ENCODE measurements at regions not wholly inside any gene's neighbourhood (a gene's known extent, or its start where the extent isn't known, plus 50 kb on each side); places are given as distances from the start of the nearest gene placed in this dataset.

GRCh38 chr18:47686806-47687205 is 243.7 kb downstream of the SMAD2 start:
- Histone ChIP-seq H2BK5ac (ENCODE audit: low read length) (no peak overlapping the region), H3K4me3 (ENCODE audit: low read length) (no peak overlapping the region), H3K79me2 (ENCODE audit: control insufficient read depth, insufficient read depth, low read length) (no peaks in the 10 kb centered on the region), H2AK5ac (ENCODE audit: low read length) (no peak overlapping the region), H3K23ac (ENCODE audit: low read length) (no peak overlapping the region), H3K4me2 (ENCODE audit: low read length) (no peak overlapping the region), H3K79me1 (ENCODE audit: low read length) (no peaks in the 10 kb centered on the region), H3K36me3 (ENCODE audit: control insufficient read depth, insufficient read depth, low read length) (no peaks in the 10 kb centered on the region), H2BK120ac (ENCODE audit: low read depth, low read length) (no peak overlapping the region), H4K5ac (ENCODE audit: low read length) (no peak overlapping the region), H3K9ac (ENCODE audit: low read length) (no peak overlapping the region), H2BK15ac (replicated peaks; ENCODE audit: low read depth) (no peak overlapping the region), H3K4me1 (ENCODE audit: control insufficient read depth, low read depth, low read length) (no peaks in the 10 kb centered on the region), H3K4ac (ENCODE audit: low read depth, low read length) (no peak overlapping the region), H3K18ac (ENCODE audit: low read length) (no peak overlapping the region), H3K27ac (ENCODE audit: low read depth, low read length) (no peak overlapping the region), H3K56ac (ENCODE audit: low read length) (no peak overlapping the region), H4K8ac (ENCODE audit: low read depth, low read length) (no peak overlapping the region), H3K27me3 (ENCODE audit: insufficient read depth, low read length, poor library complexity) (no peaks in the 10 kb centered on the region)
- WGBS (ENCODE audit: extremely low coverage, insufficient coverage, low lambda C conversion rate): no CpG with 5 or more reads among the region's 2 CpGs
- DNase-seq: no peak

- H3K9ac ChIP-seq (ENCODE audit: low read length): no peak overlapping the region
- H4K5ac ChIP-seq (ENCODE audit: low read length): no peak overlapping the region
- H2BK15ac ChIP-seq (replicated peaks; ENCODE audit: low read depth): no peak overlapping the region
- no peak overlapping the region for H3K4me3 ChIP-seq (ENCODE audit: low read length)
- no peak overlapping the region for H4K8ac ChIP-seq (ENCODE audit: low read depth, low read length)
- H2BK120ac ChIP-seq (ENCODE audit: low read depth, low read length): no peak overlapping the region
- no peak overlapping the region for H2AK5ac ChIP-seq (ENCODE audit: low read length)
- no peak overlapping the region for H3K18ac ChIP-seq (ENCODE audit: low read length)
- H3K36me3 ChIP-seq (ENCODE audit: control insufficient read depth, insufficient read depth, low read length): no peaks in the 10 kb centered on the region
- H3K4me1 ChIP-seq (ENCODE audit: control insufficient read depth, low read depth, low read length): no peaks in the 10 kb centered on the region
- H3K27me3 ChIP-seq (ENCODE audit: insufficient read depth, low read length, poor library complexity): no peaks in the 10 kb centered on the region
- no peak overlapping the region for H3K23ac ChIP-seq (ENCODE audit: low read length)
- no peaks in the 10 kb centered on the region for H3K79me2 ChIP-seq (ENCODE audit: control insufficient read depth, insufficient read depth, low read length)
- H3K56ac ChIP-seq (ENCODE audit: low read length): no peak overlapping the region
- no peak overlapping the region for H3K4ac ChIP-seq (ENCODE audit: low read depth, low read length)
- H3K4me2 ChIP-seq (ENCODE audit: low read length): no peak overlapping the region
- H3K27ac ChIP-seq (ENCODE audit: low read depth, low read length): no peak overlapping the region
- no peak for DNase-seq
- H2BK5ac ChIP-seq (ENCODE audit: low read length): no peak overlapping the region
- H3K79me1 ChIP-seq (ENCODE audit: low read length): no peaks in the 10 kb centered on the region
Measured at GRCh38 chr18:47683774-47684173, 246.7 kb downstream of the SMAD2 start.

GRCh38 chr18:47682876-47683275 is 247.6 kb downstream of the SMAD2 start:
- no peaks in the 10 kb centered on the region for H3K79me1 ChIP-seq (ENCODE audit: low read length)
- no peak overlapping the region for H3K4me3 ChIP-seq (ENCODE audit: low read length)
- H2BK120ac ChIP-seq (ENCODE audit: low read depth, low read length): no peak overlapping the region
- no peak overlapping the region for H2BK5ac ChIP-seq (ENCODE audit: low read length)
- H3K18ac ChIP-seq (ENCODE audit: low read length): no peak overlapping the region
- no peak overlapping the region for H3K4ac ChIP-seq (ENCODE audit: low read depth, low read length)
- H3K27me3 ChIP-seq (ENCODE audit: insufficient read depth, low read length, poor library complexity): no peaks in the 10 kb centered on the region
- H3K27ac ChIP-seq (ENCODE audit: low read depth, low read length): no peak overlapping the region
- H3K9ac ChIP-seq (ENCODE audit: low read length): no peak overlapping the region
- H3K4me2 ChIP-seq (ENCODE audit: low read length): no peak overlapping the region
- no peak overlapping the region for H4K8ac ChIP-seq (ENCODE audit: low read depth, low read length)
- no peaks in the 10 kb centered on the region for H3K4me1 ChIP-seq (ENCODE audit: control insufficient read depth, low read depth, low read length)
- H4K5ac ChIP-seq (ENCODE audit: low read length): no peak overlapping the region
- no peak for DNase-seq
- H3K36me3 ChIP-seq (ENCODE audit: control insufficient read depth, insufficient read depth, low read length): no peaks in the 10 kb centered on the region
- no peak overlapping the region for H3K56ac ChIP-seq (ENCODE audit: low read length)
- no CpG with 5 or more reads among the region's 3 CpGs for WGBS (ENCODE audit: extremely low coverage, insufficient coverage, low lambda C conversion rate)
- H3K23ac ChIP-seq (ENCODE audit: low read length): no peak overlapping the region
- no peak overlapping the region for H2AK5ac ChIP-seq (ENCODE audit: low read length)
- no peaks in the 10 kb centered on the region for H3K79me2 ChIP-seq (ENCODE audit: control insufficient read depth, insufficient read depth, low read length)
- H2BK15ac ChIP-seq (replicated peaks; ENCODE audit: low read depth): no peak overlapping the region

GRCh38 chr18:47680488-47680887 is 250.0 kb downstream of the SMAD2 start:
- H2BK120ac ChIP-seq (ENCODE audit: low read depth, low read length): no peak overlapping the region
- H3K4me1 ChIP-seq (ENCODE audit: control insufficient read depth, low read depth, low read length): no peaks in the 10 kb centered on the region
- no peak overlapping the region for H2AK5ac ChIP-seq (ENCODE audit: low read length)
- H4K8ac ChIP-seq (ENCODE audit: low read depth, low read length): no peak overlapping the region
- no peak overlapping the region for H3K56ac ChIP-seq (ENCODE audit: low read length)
- H2BK5ac ChIP-seq (ENCODE audit: low read length): no peak overlapping the region
- no peak overlapping the region for H3K18ac ChIP-seq (ENCODE audit: low read length)
- H2BK15ac ChIP-seq (replicated peaks; ENCODE audit: low read depth): no peak overlapping the region
- no peak overlapping the region for H3K27ac ChIP-seq (ENCODE audit: low read depth, low read length)
- H3K4ac ChIP-seq (ENCODE audit: low read depth, low read length): no peak overlapping the region
- H3K9ac ChIP-seq (ENCODE audit: low read length): no peak overlapping the region
- no peaks in the 10 kb centered on the region for H3K79me1 ChIP-seq (ENCODE audit: low read length)
- H3K23ac ChIP-seq (ENCODE audit: low read length): no peak overlapping the region
- no peak overlapping the region for H4K5ac ChIP-seq (ENCODE audit: low read length)
- H3K36me3 ChIP-seq (ENCODE audit: control insufficient read depth, insufficient read depth, low read length): no peaks in the 10 kb centered on the region
- DNase-seq: no peak
- H3K27me3 ChIP-seq (ENCODE audit: insufficient read depth, low read length, poor library complexity): no peaks in the 10 kb centered on the region
- no CpG with 5 or more reads among the region's 1 CpG for WGBS (ENCODE audit: extremely low coverage, insufficient coverage, low lambda C conversion rate)
- H3K4me3 ChIP-seq (ENCODE audit: low read length): no peak overlapping the region
- H3K79me2 ChIP-seq (ENCODE audit: control insufficient read depth, insufficient read depth, low read length): no peaks in the 10 kb centered on the region
- no peak overlapping the region for H3K4me2 ChIP-seq (ENCODE audit: low read length)

- H2AK5ac ChIP-seq (ENCODE audit: low read length): no peak overlapping the region
- H3K36me3 ChIP-seq (ENCODE audit: control insufficient read depth, insufficient read depth, low read length): no peaks in the 10 kb centered on the region
- H4K5ac ChIP-seq (ENCODE audit: low read length): no peak overlapping the region
- H2BK120ac ChIP-seq (ENCODE audit: low read depth, low read length): no peak overlapping the region
- H3K4me3 ChIP-seq (ENCODE audit: low read length): no peak overlapping the region
- no peak overlapping the region for H3K18ac ChIP-seq (ENCODE audit: low read length)
- no peak overlapping the region for H3K27ac ChIP-seq (ENCODE audit: low read depth, low read length)
- no CpG with 5 or more reads among the region's 2 CpGs for WGBS (ENCODE audit: extremely low coverage, insufficient coverage, low lambda C conversion rate)
- no peaks in the 10 kb centered on the region for H3K79me2 ChIP-seq (ENCODE audit: control insufficient read depth, insufficient read depth, low read length)
- no peak overlapping the region for H3K56ac ChIP-seq (ENCODE audit: low read length)
- no peak overlapping the region for H2BK5ac ChIP-seq (ENCODE audit: low read length)
- H3K27me3 ChIP-seq (ENCODE audit: insufficient read depth, low read length, poor library complexity): no peaks in the 10 kb centered on the region
- H3K9ac ChIP-seq (ENCODE audit: low read length): no peak overlapping the region
- H3K23ac ChIP-seq (ENCODE audit: low read length): no peak overlapping the region
- DNase-seq: no peak
- H2BK15ac ChIP-seq (replicated peaks; ENCODE audit: low read depth): no peak overlapping the region
- no peak overlapping the region for H3K4me2 ChIP-seq (ENCODE audit: low read length)
- no peak overlapping the region for H4K8ac ChIP-seq (ENCODE audit: low read depth, low read length)
- H3K79me1 ChIP-seq (ENCODE audit: low read length): no peaks in the 10 kb centered on the region
- no peaks in the 10 kb centered on the region for H3K4me1 ChIP-seq (ENCODE audit: control insufficient read depth, low read depth, low read length)
- no peak overlapping the region for H3K4ac ChIP-seq (ENCODE audit: low read depth, low read length)
Measured at GRCh38 chr18:47679864-47680263, 250.6 kb downstream of the SMAD2 start.

GRCh38 chr18:47677952-47678351 is 252.5 kb downstream of the SMAD2 start:
- DNase-seq: no peak
- no peak overlapping the region for H3K56ac ChIP-seq (ENCODE audit: low read length)
- WGBS (ENCODE audit: extremely low coverage, insufficient coverage, low lambda C conversion rate): no CpG with 5 or more reads among the region's 3 CpGs
- H3K23ac ChIP-seq (ENCODE audit: low read length): no peak overlapping the region
- no peak overlapping the region for H3K18ac ChIP-seq (ENCODE audit: low read length)
- no peaks in the 10 kb centered on the region for H3K79me1 ChIP-seq (ENCODE audit: low read length)
- H3K79me2 ChIP-seq (ENCODE audit: control insufficient read depth, insufficient read depth, low read length): no peaks in the 10 kb centered on the region
- H3K4me1 ChIP-seq (ENCODE audit: control insufficient read depth, low read depth, low read length): no peaks in the 10 kb centered on the region
- H3K9ac ChIP-seq (ENCODE audit: low read length): no peak overlapping the region
- H4K5ac ChIP-seq (ENCODE audit: low read length): no peak overlapping the region
- no peak overlapping the region for H2BK15ac ChIP-seq (replicated peaks; ENCODE audit: low read depth)
- H4K8ac ChIP-seq (ENCODE audit: low read depth, low read length): no peak overlapping the region
- no peaks in the 10 kb centered on the region for H3K36me3 ChIP-seq (ENCODE audit: control insufficient read depth, insufficient read depth, low read length)
- H3K27ac ChIP-seq (ENCODE audit: low read depth, low read length): no peak overlapping the region
- no peak overlapping the region for H3K4me2 ChIP-seq (ENCODE audit: low read length)
- H3K4me3 ChIP-seq (ENCODE audit: low read length): no peak overlapping the region
- no peaks in the 10 kb centered on the region for H3K27me3 ChIP-seq (ENCODE audit: insufficient read depth, low read length, poor library complexity)
- no peak overlapping the region for H3K4ac ChIP-seq (ENCODE audit: low read depth, low read length)
- no peak overlapping the region for H2AK5ac ChIP-seq (ENCODE audit: low read length)
- no peak overlapping the region for H2BK5ac ChIP-seq (ENCODE audit: low read length)
- no peak overlapping the region for H2BK120ac ChIP-seq (ENCODE audit: low read depth, low read length)

Data from mesendoderm (in vitro differentiated cells).